Upper lobe of left lung (tissue), 4 donors: ENCODE measurements at regions not wholly inside any gene's neighbourhood (a gene's known extent, or its start where the extent isn't known, plus 50 kb on each side); places are given as distances from the start of the nearest gene placed in this dataset.

Source experiments
- EP300 ChIP-seq, 4 donors: sonication (generic); formaldehyde crosslinking; IDR thresholded peaks; one replicate each; pipeline ENCODE4 v1.5.1; 2017; ENCODE audit warnings: antibody characterized with exemption in 4 of 4, control low read depth in 2 of 4
- POLR2A ChIP-seq, 4 donors: fragments of 450-650 bp; IDR thresholded peaks; one replicate each; pipeline ENCODE4 v1.5.1; 2016 to 2017; ENCODE audit warnings: antibody characterized with exemption in 4 of 4, mild to moderate bottlenecking in 2 of 4
- POLR2AphosphoS5 ChIP-seq, 2 donors: sonication (generic); formaldehyde crosslinking; IDR thresholded peaks; one replicate each; pipeline ENCODE4 v1.5.1; 2017; ENCODE audit warnings: antibody characterized with exemption in 2 of 2
- TF ChIP-seq, protein P1 (sequence below), 6 experiments: fragments of 450-650 bp in 4 of 6; fragments of 200-600 bp in 2 of 6; sonication (generic) in 2 of 6; IDR thresholded peaks; one replicate each; pipeline ENCODE4 v1.5.1; 2016 to 2019; ENCODE audit warnings: antibody characterized with exemption in 6 of 6

- TF ChIP-seq, protein P1, sequence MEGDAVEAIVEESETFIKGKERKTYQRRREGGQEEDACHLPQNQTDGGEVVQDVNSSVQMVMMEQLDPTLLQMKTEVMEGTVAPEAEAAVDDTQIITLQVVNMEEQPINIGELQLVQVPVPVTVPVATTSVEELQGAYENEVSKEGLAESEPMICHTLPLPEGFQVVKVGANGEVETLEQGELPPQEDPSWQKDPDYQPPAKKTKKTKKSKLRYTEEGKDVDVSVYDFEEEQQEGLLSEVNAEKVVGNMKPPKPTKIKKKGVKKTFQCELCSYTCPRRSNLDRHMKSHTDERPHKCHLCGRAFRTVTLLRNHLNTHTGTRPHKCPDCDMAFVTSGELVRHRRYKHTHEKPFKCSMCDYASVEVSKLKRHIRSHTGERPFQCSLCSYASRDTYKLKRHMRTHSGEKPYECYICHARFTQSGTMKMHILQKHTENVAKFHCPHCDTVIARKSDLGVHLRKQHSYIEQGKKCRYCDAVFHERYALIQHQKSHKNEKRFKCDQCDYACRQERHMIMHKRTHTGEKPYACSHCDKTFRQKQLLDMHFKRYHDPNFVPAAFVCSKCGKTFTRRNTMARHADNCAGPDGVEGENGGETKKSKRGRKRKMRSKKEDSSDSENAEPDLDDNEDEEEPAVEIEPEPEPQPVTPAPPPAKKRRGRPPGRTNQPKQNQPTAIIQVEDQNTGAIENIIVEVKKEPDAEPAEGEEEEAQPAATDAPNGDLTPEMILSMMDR (IDR thresholded peaks at IDR 0.05) = no peak
- no peak for TF ChIP-seq EP300 (IDR thresholded peaks at IDR 0.05)
- no peak for TF ChIP-seq POLR2A (IDR thresholded peaks at IDR 0.05)
- TF ChIP-seq POLR2AphosphoS5 (IDR thresholded peaks at IDR 0.05) = no peak
These were observed 362.6 kb downstream of the BCL11B start for GRCh38 chr14:98909251-98909944.
